Thyroid gland (tissue), 4 donors: ENCODE measurements at regions not wholly inside any gene's neighbourhood (a gene's known extent, or its start where the extent isn't known, plus 50 kb on each side); places are given as distances from the start of the nearest gene placed in this dataset.
"Not testable (repeated sequence)": the region's sequence is repeated elsewhere in the genome, so short reads cannot be mapped to it uniquely, and the experiment has no call there.

Experiments
- POLR2A ChIP-seq, 2 donors: fragments of 450-650 bp; IDR thresholded peaks; one replicate each; pipeline ENCODE4 v1.6.1; 2017; ENCODE audit warnings: antibody characterized with exemption in 2 of 2, mild to moderate bottlenecking in 2 of 2, moderate library complexity in 1 of 2
- TF ChIP-seq, protein P1 (sequence below), 6 experiments: fragments of 200-600 bp in 3 of 6; fragments of 450-650 bp in 3 of 6; sonication (generic) in 3 of 6; IDR thresholded peaks; one replicate each; pipeline ENCODE4 v1.5.1; 2016 to 2019; ENCODE audit warnings: antibody characterized with exemption in 6 of 6, mild to moderate bottlenecking in 2 of 6, inconsistent platforms in 1 of 6, moderate library complexity in 1 of 6

- TF ChIP-seq, protein P1, sequence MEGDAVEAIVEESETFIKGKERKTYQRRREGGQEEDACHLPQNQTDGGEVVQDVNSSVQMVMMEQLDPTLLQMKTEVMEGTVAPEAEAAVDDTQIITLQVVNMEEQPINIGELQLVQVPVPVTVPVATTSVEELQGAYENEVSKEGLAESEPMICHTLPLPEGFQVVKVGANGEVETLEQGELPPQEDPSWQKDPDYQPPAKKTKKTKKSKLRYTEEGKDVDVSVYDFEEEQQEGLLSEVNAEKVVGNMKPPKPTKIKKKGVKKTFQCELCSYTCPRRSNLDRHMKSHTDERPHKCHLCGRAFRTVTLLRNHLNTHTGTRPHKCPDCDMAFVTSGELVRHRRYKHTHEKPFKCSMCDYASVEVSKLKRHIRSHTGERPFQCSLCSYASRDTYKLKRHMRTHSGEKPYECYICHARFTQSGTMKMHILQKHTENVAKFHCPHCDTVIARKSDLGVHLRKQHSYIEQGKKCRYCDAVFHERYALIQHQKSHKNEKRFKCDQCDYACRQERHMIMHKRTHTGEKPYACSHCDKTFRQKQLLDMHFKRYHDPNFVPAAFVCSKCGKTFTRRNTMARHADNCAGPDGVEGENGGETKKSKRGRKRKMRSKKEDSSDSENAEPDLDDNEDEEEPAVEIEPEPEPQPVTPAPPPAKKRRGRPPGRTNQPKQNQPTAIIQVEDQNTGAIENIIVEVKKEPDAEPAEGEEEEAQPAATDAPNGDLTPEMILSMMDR (IDR thresholded peaks at IDR 0.05) = not testable (repeated sequence)
- TF ChIP-seq POLR2A (IDR thresholded peaks at IDR 0.05) = not testable (repeated sequence)
These were observed 1155.6 kb upstream of the TPTE start for GRCh38 chr21:9365815-9366214.
